NCI-H1694 (cell line): ENCODE measurements at regions not wholly inside any gene's neighbourhood (a gene's known extent, or its start where the extent isn't known, plus 50 kb on each side); places are given as distances from the start of the nearest gene placed in this dataset.

ENCODE experiments used
- DNase-seq: peaks from one replicate; lab custom pipeline; 2025; lab: John Stamatoyannopoulos, UW

DNA sequence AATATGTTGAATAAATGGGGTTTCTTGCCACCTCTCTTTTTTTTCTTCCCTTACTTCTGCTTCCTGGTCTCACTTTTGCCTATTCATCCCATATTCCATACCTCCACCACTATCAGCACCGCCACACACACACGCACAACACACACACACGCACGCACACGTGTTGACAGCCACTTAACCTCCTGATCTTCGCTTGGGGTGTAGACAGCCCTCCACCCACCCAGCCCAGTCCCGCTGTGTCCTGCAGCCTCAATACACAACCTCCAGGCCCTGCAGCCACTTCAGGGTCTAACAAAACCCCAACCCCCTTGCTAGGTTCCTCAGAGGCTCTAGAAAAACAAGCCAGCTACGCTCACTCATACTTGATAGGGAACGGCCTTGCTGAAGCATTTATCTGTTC is 72.3 kb downstream of the LINC00237 start:
- DNase-seq: no peak

GRCh38 chr20:21031666-21032065 is 74.5 kb downstream of the LINC00237 start:
- no peak for DNase-seq

DNA sequence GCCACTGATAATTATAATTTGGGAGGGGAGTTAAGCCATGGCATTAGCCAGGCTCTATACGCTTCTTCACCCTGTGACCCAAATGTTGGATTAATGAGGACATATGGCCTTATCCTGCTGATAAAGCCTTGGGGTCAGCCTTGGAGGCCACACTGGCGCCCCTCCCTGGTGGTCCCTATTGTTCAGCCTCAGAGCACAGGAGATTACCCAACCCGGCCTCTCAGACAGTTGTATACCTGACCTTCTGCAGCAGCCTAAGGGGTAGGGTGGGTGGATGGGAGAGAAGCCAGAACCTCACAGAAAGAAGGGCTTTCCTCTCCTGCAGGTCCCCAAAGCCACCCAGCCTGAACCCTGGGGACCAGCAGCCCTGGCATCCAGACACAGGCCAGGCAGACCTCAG is 76.8 kb downstream of the LINC00237 start:
- no peak for DNase-seq

DNA sequence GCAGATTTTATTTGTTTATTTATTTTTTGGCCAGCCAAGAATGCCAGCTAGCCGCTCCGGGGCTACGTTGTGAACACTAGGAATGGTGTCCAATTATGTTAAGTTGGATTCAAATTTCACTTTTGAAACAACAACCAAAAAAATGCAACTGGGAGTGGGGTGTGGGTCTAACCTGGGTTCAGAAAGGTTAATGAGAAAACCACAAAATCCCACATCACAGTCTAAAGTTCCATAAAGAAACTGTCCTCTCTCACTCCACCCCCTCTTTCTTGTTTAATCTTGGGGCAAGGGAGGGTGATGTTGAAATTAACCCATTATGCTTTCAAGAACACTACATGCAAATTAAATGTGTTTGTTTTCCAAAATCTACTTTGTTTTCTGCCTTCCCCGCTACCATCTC is 77.2 kb downstream of the LINC00237 start:
- DNase-seq: no peak

GRCh38 chr20:21028436-21028835 is 77.7 kb downstream of the LINC00237 start:
- no peak for DNase-seq

DNA sequence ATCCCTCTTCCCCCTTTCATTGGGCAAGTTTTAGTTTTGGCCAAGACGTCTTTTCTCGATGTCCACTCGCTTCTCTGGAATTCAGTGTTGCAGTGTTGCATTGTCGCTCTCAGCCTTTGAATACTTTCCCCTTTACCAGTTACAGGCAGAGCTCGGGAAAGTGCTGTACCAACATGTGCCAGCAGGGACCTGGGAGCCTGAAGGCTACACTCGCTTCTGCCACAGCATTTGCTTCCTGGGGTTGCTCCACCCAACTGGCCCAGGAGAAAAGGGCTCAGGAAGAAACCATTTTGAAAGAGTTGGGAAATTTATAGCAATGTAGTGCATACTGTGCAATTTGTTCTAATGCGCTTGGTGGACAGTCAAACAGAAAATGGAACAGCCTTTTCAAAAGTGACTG is 78.6 kb downstream of the LINC00237 start:
- DNase-seq: no peak

- DNase-seq: no peak
These were observed 79.2 kb downstream of the LINC00237 start for GRCh38 chr20:21026951-21027350.

DNA sequence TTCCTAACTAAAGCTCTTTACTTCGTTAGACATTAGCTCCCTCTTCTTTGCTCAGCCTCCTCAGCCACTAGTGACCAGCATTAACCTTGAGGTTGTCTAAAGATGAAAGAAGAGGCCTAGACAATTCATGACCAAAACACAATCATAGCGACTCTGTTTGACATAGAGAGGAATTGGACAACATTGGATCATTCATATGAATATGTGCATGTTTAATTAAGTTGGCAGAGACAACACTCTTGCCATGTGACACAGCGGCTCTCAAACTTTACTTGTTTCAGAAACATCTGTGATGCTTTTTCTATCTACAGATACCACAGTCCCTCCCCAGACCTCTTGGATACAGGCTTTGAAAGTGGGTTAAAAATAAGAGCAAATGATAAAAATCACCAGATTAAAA is 81.7 kb downstream of the LINC00237 start:
- no peak for DNase-seq

GRCh38 chr20:21022925-21023324 is 83.2 kb downstream of the LINC00237 start:
- no peak for DNase-seq

GRCh38 chr20:21021472-21021790 is 84.7 kb downstream of the LINC00237 start:
- DNase-seq: no peak

GRCh38 chr20:21020659-21021471 is 85.3 kb downstream of the LINC00237 start:
- DNase-seq: no peak

- DNase-seq: no peak
These were observed 86.1 kb downstream of the LINC00237 start for GRCh38 chr20:21019814-21020658.

DNA sequence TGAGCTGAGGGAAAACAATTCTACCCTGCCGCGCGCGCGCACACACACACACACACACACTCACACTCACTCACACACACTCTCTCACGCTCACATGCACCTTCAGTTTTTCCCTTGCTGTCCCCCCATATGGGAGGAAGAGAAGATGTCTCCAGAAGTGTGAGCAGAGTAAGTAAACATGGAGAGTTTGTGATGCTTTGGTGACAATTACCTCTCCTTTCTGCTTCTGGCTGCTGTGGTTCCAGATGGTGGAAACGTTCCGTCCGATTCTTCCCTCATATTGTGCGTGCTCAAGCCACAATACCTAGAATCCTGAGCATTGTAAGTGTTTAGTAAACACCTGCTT is 86.7 kb downstream of the LINC00237 start:
- DNase-seq: no peak

GRCh38 chr20:21018576-21018975 is 87.6 kb downstream of the LINC00237 start:
- no peak for DNase-seq

DNA sequence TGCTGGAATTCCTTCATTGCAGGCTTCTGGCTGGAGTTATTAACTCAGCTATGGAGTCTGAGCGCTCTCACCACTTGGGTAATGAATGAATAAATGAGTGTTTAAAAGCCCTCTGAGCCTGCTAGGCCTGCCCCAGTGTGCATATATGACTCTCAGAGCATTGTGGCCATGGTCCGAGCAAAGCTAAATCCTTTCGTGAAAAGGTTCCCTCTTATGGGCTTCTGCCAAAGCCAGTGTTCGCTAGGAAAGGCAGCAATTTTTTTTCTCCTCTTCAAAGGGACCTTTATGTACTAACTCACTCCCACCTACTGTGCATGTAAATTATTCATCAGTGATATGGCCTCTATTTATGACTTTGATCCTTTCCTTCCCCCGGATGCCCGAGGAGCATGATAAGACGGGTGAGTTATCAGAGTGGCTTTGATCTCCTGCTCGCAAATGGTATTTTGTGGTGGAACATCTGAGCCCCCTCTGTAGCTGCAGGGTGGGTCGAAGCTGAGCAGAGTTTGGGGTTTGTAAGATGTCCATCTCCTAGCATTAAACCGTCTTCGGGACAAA is 88.6 kb downstream of the LINC00237 start:
- DNase-seq: no peak

DNA sequence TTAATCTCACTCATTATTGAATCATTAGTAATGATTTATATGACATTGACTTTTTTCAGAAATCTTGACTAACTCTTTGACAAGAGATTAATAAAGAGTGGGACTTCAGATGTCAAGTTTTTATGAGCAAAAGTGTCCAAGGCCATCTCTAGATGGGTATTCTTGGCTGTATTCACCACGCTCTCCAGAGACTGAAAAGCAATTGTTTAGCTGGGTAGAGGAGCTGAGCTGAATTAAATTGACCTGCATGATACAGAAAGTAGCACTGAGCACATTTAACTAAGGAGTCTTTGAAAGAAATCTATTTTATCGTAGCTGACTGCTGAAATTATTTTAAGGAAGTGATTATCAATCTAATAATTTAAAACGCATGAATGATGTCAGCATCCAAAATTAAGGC is 89.4 kb downstream of the LINC00237 start:
- no peak for DNase-seq

DNA sequence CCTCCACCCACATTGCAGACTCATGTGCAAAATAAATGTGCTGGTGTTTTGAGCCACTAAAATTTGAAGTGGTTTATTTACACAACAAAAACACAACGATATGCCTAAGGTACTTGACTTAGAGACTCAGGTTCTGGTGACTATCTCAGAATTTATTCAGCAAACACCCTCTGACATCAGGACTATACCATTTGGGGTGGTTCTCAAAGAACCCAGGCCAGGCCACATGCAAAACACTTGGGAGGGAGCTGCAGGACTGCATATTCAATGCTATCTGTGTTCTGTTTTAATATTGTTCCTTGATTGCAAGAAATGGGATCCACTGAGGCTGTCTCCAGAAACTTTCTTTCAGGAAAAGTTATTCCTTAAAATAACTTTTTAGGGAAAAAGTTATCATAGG is 91.6 kb downstream of the LINC00237 start:
- DNase-seq: no peak

DNA sequence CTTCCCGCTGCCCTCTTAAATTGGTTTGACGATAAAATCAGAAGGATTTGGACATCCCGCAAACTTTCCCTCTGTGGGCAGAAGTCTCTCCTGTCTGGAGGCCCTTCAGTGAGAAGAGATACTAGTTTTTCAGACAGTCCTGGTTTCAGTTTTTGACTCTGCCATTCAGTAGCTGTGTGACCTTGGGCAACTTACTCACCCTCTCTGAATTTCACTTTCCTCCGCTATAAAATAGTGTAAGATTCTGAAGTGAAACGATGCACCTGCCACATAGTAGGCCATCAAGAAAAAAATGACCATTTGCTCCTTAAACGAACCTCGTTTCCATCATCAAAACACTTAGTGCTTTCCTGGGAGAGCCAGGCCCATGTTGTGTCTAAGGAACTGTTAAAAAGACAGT is 97.2 kb downstream of the LINC00237 start:
- DNase-seq: no peak

DNA sequence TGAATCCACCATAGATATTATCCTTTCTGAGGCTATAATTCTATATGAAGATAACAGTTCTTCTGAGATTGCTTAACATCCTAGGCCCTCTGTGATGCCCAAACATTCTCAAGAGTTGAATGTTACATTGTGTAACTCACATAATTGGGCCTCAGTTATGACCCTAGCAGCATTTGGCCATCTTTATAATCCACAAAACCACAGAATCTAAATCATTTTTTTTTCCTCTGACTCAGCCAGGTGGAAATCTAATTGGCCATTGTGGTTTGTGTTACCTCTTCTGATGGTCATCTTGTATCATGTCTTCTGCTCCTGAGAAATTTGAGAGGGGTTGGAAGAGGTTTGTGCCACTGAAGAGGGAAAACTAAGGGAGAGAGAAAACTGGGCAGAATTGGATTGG is 99.5 kb downstream of the LINC00237 start:
- DNase-seq: no peak

GRCh38 chr20:21004386-21005076 is 101.6 kb downstream of the LINC00237 start:
- DNase-seq: no peak

DNA sequence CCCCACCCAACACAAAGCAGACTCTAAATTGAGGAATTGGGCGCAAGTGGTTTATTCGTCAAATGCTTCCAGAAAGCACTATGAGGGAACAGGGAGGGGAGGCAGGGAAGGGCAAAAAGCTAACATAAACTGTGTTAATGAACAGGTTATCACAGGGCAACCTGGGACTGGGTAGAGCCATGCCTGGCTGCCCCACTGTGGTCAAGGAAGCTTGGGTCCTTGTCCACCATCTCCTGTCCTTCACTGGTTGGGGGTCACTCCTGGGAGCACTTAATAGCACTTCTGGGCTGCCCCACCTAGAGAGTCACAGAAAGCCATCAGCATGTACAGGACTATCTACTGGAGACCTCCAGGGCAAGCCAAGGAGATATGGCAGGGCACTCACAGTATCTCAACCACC is 102.3 kb downstream of the LINC00237 start:
- no peak for DNase-seq

GRCh38 chr20:21002486-21002885 is 103.7 kb downstream of the LINC00237 start:
- no peak for DNase-seq

DNA sequence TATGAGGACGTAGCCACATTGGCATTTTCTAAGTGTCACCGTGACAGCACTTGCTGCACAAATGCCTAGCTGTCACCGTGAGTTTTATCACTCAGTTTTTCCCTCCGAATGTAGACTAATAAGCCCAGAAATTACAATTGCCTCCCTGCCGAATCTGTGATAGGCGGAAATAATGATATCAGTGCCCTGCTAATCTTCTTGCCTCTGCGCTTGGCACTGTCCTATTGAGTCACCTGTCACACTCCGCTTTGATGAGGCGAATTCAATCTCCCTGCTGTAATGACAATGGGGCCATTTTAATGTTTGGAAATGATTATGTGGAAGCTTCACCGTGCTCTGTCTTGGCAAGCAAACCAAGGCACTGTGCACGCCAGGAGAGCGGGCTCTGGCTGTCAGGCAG is 112.8 kb downstream of the LINC00237 start:
- DNase-seq: no peak
